ENCODE measurements at regions not wholly inside any gene's neighbourhood (a gene's known extent, or its start where the extent isn't known, plus 50 kb on each side); places are given as distances from the start of the nearest gene placed in this dataset.

DNA sequence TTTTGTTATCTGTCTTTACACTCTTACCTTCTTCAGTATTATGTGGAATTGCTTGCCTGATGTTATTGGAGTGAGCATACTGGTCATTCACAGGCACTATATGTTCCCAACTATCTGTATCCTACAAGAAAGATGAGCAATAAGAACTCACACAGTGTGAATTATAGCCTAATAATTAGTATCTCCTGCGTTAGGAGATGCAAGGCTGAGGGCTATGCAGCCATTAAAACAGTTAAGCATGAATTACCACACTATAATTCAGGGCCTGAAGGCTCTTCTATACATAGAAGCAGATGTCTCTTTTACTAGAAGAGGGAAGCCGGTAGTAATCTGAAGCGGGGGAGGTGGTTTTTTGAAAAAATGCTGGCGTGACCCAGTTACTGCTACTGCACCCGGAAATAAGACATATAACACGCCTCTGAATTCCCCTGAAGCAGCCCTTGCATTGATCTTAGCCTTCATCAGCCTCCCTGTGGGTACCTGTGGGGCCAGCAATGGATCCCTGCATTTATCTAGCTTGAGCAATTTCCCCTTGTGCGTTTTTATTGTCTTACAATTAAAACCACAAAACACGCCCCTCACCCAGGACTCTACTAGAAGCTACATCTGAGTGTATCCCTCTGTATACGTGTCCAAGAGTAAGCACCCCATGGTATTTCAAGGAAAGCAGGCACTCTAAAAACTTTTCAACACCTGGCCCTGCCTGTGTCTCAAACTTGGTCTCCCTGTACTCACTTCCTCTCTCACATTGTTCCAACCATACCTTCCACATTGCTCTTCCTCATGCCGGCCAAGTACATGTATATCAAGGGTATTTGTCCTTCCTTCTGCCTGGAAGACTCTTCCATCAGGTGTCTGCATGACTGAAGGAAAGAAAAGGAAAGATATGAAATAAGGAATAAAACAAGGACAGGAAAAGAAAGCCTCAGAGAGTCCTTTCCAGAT, 210.9 kb upstream of the ARID2 start:
- TF ChIP-seq POLR2A (IDR thresholded peaks at IDR 0.05; ENCODE audit: low read length) = no peak
- no peak for TF ChIP-seq GATA1 (IDR thresholded peaks at IDR 0.05; ENCODE audit: low read depth, low read length)

Measured in erythroblast (primary cell).